Endodermal cell (in vitro differentiated cells): ENCODE measurements at regions not wholly inside any gene's neighbourhood (a gene's known extent, or its start where the extent isn't known, plus 50 kb on each side); places are given as distances from the start of the nearest gene placed in this dataset.

Source experiments
- DNase-seq: peaks from one replicate; pipeline ENCODE4 v3.0.0-alpha.2; 2017
- H3K27ac ChIP-seq: 2 replicates; pipeline ENCODE4 v1.5.1; 2013; ENCODE audit warnings: mild to moderate bottlenecking, low read depth, low read length, moderate library complexity
- H3K27me3 ChIP-seq: 2 replicates; pipeline ENCODE4 v1.6.1; 2013; ENCODE audit warnings: mild to moderate bottlenecking, low read length, moderate library complexity; ENCODE audit not compliant: insufficient read depth, control insufficient read depth, poor library complexity, severe bottlenecking
- H3K36me3 ChIP-seq: 2 replicates; pipeline ENCODE4 v1.7.0; 2013; ENCODE audit warnings: mild to moderate bottlenecking, low read length, moderate library complexity; ENCODE audit not compliant: control insufficient read depth, insufficient read depth
- H3K4me1 ChIP-seq: one replicate; pipeline ENCODE4 v1.7.0; 2013; ENCODE audit warnings: low read length; ENCODE audit not compliant: control insufficient read depth, insufficient read depth
- H3K4me3 ChIP-seq: 2 replicates; pipeline ENCODE4 v1.5.1; 2013; ENCODE audit warnings: mild to moderate bottlenecking, low read length, moderate library complexity
- H3K9ac ChIP-seq: 2 replicates; pipeline ENCODE4 v1.6.1; 2013; ENCODE audit warnings: mild to moderate bottlenecking, low read length, moderate library complexity; ENCODE audit not compliant: poor library complexity, severe bottlenecking; ENCODE audit errors: extremely low read depth
- H3K9me3 ChIP-seq: 2 replicates; pipeline ENCODE4 v1.6.1; 2013; ENCODE audit warnings: mild to moderate bottlenecking, low read length, moderate library complexity; ENCODE audit not compliant: control insufficient read depth
- H3K27ac Mint-ChIP-seq: 2 replicates; pipeline ENCODE4 v1.8.0; 2020; ENCODE audit warnings: mixed read lengths
- H3K27me3 Mint-ChIP-seq: 2 replicates; pipeline ENCODE4 v1.8.0; 2021; ENCODE audit warnings: mild to moderate bottlenecking, mixed read lengths; ENCODE audit not compliant: insufficient read depth
- H3K36me3 Mint-ChIP-seq: 2 replicates; pipeline ENCODE4 v1.8.0; 2020; ENCODE audit warnings: low read depth, mixed read lengths
- H3K4me1 Mint-ChIP-seq: 2 replicates; pipeline ENCODE4 v1.8.0; 2020; ENCODE audit warnings: mixed read lengths
- H3K4me3 Mint-ChIP-seq: 2 replicates; pipeline ENCODE4 v1.8.0; 2020; ENCODE audit warnings: mild to moderate bottlenecking, moderate library complexity, mixed read lengths
- H3K9me3 Mint-ChIP-seq: 2 replicates; pipeline ENCODE4 v1.8.0; 2020; ENCODE audit warnings: mild to moderate bottlenecking, mixed read lengths
- CTCF ChIP-seq: fragments of 200-600 bp; sonication (generic); conservative IDR thresholded peaks from 2 replicates; pipeline ENCODE4 v1.5.0; 2021; ENCODE audit warnings: antibody characterized with exemption, mild to moderate bottlenecking
- WGBS, 2 experiments: methylation state at CpG; one replicate each; pipeline versions ENCODE4 v1.1.5 to v1.1.7; 2013; ENCODE audit warnings: missing lambda C conversion rate in 2 of 2, mixed read lengths in 1 of 2; ENCODE audit not compliant: insufficient coverage in 1 of 2, insufficient read length in 1 of 2; 5-methylcytosine and 5-hydroxymethylcytosine counted together

GRCh38 chr2:45131587-45131986, 122.3 kb upstream of the SIX2 start:
- H3K36me3 ChIP-seq = no peaks in the 10 kb centered on the region
- Mint-ChIP-seq H3K9me3 (no peaks in the 10 kb centered on the region), H3K4me3 (no peak overlapping the region), H3K4me1 (peaks cover 6% of the 10 kb centered on the region), H3K27ac (no peak overlapping the region), H3K27me3 (peaks cover 8% of the 10 kb centered on the region), H3K36me3 (no peaks in the 10 kb centered on the region)
- WGBS, 2 experiments = 93 to 94% methylated on average over 11 to 14 of the region's 14 CpGs
- no peak for DNase-seq
- no peak overlapping the region for H3K4me3 ChIP-seq
- peaks cover 13% of the 10 kb centered on the region for H3K27me3 ChIP-seq
- no peak overlapping the region for H3K27ac ChIP-seq
- no peaks in the 10 kb centered on the region for H3K9me3 ChIP-seq
- TF ChIP-seq CTCF = no peak
- no peak overlapping the region for H3K9ac ChIP-seq
- H3K4me1 ChIP-seq = no peaks in the 10 kb centered on the region

DNA sequence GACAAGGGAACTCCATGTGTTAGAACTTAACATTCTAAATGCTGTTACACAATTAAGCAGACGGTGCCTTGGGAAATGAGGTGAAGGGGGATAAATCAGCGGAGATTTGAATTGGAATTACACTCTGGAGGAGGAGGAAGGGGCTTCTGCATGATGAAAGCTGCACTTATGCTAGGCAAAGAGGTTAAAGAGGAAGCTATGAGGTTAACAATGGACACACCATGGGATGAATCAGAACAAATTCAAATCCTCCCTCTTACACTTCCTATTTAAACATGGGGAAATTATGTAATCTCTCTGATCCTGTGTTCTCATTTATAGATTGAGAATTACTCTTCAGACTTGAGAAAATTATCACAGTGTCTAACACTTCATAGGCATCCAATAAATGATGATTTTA, 121.5 kb upstream of the SIX2 start:
- Mint-ChIP-seq H3K27ac (no peak overlapping the region), H3K27me3 (peaks cover 2% of the 10 kb centered on the region), H3K4me3 (no peak overlapping the region), H3K36me3 (no peaks in the 10 kb centered on the region), H3K9me3 (no peaks in the 10 kb centered on the region), H3K4me1 (peaks cover 6% of the 10 kb centered on the region)
- Histone ChIP-seq H3K27me3 (peaks cover 12% of the 10 kb centered on the region), H3K9ac (no peak overlapping the region), H3K9me3 (no peaks in the 10 kb centered on the region), H3K4me1 (no peaks in the 10 kb centered on the region), H3K27ac (no peak overlapping the region), H3K36me3 (no peaks in the 10 kb centered on the region), H3K4me3 (no peak overlapping the region)
- no peak for DNase-seq
- no peak for TF ChIP-seq CTCF
- WGBS, 2 experiments = 96% methylated on average over 2 of the region's 2 CpGs

DNA sequence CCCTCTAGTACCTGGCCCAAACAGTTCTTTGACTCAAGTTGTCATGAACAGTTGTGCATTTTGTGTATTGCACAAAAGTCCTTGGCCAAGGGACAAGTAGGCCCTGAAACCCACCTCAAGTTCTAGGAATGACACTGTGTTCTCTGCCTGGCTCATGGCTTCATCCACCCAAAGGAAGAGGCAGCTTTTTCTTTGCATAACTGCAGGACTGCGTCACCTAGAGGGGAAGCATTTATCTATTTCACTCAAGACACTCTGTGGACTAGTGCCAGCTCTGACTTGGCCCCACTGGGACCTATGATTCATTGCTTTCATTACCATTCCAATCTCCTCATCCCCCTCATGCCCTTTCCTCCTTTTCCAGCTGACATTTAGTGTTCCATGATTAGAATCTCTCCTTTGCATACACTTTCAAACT, 119.3 kb upstream of the SIX2 start:
- Mint-ChIP-seq H3K27me3 (no peaks in the 10 kb centered on the region), H3K36me3 (no peaks in the 10 kb centered on the region), H3K4me1 (no peaks in the 10 kb centered on the region), H3K4me3 (no peak overlapping the region), H3K9me3 (no peaks in the 10 kb centered on the region), H3K27ac (no peak overlapping the region)
- Histone ChIP-seq H3K27ac (no peak overlapping the region), H3K9ac (no peak overlapping the region), H3K9me3 (no peaks in the 10 kb centered on the region), H3K36me3 (no peaks in the 10 kb centered on the region), H3K4me3 (no peak overlapping the region), H3K4me1 (no peaks in the 10 kb centered on the region), H3K27me3 (peaks cover 6% of the 10 kb centered on the region)
- TF ChIP-seq CTCF = no peak
- WGBS, 2 experiments = 83 to 93% methylated on average over 1 of the region's 1 CpG
- no peak for DNase-seq
